GM23338 (cell line): ENCODE measurements at regions not wholly inside any gene's neighbourhood (a gene's known extent, or its start where the extent isn't known, plus 50 kb on each side); places are given as distances from the start of the nearest gene placed in this dataset.

Experiments used
- ATAC-seq: fragments of 200-7000 bp; cut with Tn5 transposase; 3 replicates; pipeline ENCODE4 v1.9.1; 2020
- DNase-seq: peaks from one replicate; pipeline ENCODE4 v3.0.0-alpha.2; 2015; ENCODE audit warnings: low spot score
- H2AFZ ChIP-seq: fragments of 200-600 bp; sonication (generic); 2 replicates; pipeline ENCODE4 v1.8.0; 2016; ENCODE audit warnings: antibody characterized with exemption, mild to moderate bottlenecking, moderate library complexity
- H3F3A ChIP-seq: fragments of 200-600 bp; sonication (generic); replicated peaks from 2 replicates; pipeline ENCODE4 v1.8.0; 2017; ENCODE audit warnings: antibody characterized with exemption, mixed run types, low read depth
- H3K27ac ChIP-seq: fragments of 200-600 bp; sonication (generic); 2 replicates; pipeline ENCODE4 v1.6.1; 2016; ENCODE audit warnings: low read depth
- H3K27me3 ChIP-seq: fragments of 200-600 bp; sonication (generic); 2 replicates; pipeline ENCODE4 v1.8.0; 2016; ENCODE audit warnings: mild to moderate bottlenecking, mixed run types, moderate library complexity; ENCODE audit not compliant: insufficient read depth
- H3K36me3 ChIP-seq: fragments of 200-600 bp; sonication (generic); 2 replicates; pipeline ENCODE4 v1.8.0; 2016; ENCODE audit warnings: mild to moderate bottlenecking; ENCODE audit not compliant: insufficient read depth
- H3K4me1 ChIP-seq: fragments of 200-600 bp; sonication (generic); 2 replicates; pipeline ENCODE4 v1.8.0; 2016; ENCODE audit warnings: mild to moderate bottlenecking, moderate library complexity; ENCODE audit not compliant: insufficient read depth
- H3K4me2 ChIP-seq: fragments of 200-600 bp; sonication (generic); 2 replicates; pipeline ENCODE4 v1.7.1; 2017; ENCODE audit warnings: mixed run types
- H3K4me3 ChIP-seq: fragments of 200-600 bp; sonication (generic); 2 replicates; pipeline ENCODE4 v1.6.1; 2016; ENCODE audit warnings: mixed run types
- H3K79me2 ChIP-seq: fragments of 200-600 bp; sonication (generic); replicated peaks from 2 replicates; pipeline ENCODE4 v1.8.0; 2017; ENCODE audit warnings: mild to moderate bottlenecking; ENCODE audit not compliant: insufficient read depth
- H3K9me2 ChIP-seq: fragments of 200-600 bp; sonication (generic); 2 replicates; pipeline ENCODE4 v1.8.0; 2017; ENCODE audit not compliant: insufficient read depth
- H4K20me1 ChIP-seq: fragments of 200-600 bp; sonication (generic); replicated peaks from 2 replicates; pipeline ENCODE4 v1.8.0; 2017; ENCODE audit warnings: mild to moderate bottlenecking; ENCODE audit not compliant: insufficient read depth
- H3K27ac Mint-ChIP-seq: 2 replicates; pipeline ENCODE4 v1.8.0; 2020; ENCODE audit warnings: inconsistent platforms, mild to moderate bottlenecking, moderate library complexity, mixed read lengths
- H3K27me3 Mint-ChIP-seq: 3 replicates; pipeline ENCODE4 v1.8.0; 2022; ENCODE audit warnings: low read depth, mild to moderate bottlenecking, moderate library complexity, mixed read lengths, inconsistent platforms; ENCODE audit not compliant: insufficient read depth, poor library complexity
- H3K36me3 Mint-ChIP-seq: 3 replicates; pipeline ENCODE4 v1.8.0; 2021; ENCODE audit warnings: low read depth, mild to moderate bottlenecking, inconsistent platforms, moderate library complexity, mixed read lengths
- H3K4me1 Mint-ChIP-seq: 3 replicates; pipeline ENCODE4 v1.8.0; 2020; ENCODE audit warnings: mild to moderate bottlenecking, inconsistent platforms, mixed read lengths
- H3K4me3 Mint-ChIP-seq: 3 replicates; pipeline ENCODE4 v1.8.0; 2021; ENCODE audit warnings: moderate library complexity, mild to moderate bottlenecking, inconsistent platforms, mixed read lengths
- H3K9me3 Mint-ChIP-seq: 3 replicates; pipeline ENCODE4 v1.8.0; 2020; ENCODE audit warnings: moderate library complexity, mild to moderate bottlenecking, inconsistent platforms, mixed read lengths
- CREB1 ChIP-seq: fragments of 250-450 bp; sonication (Bioruptor Pico); IDR thresholded peaks from 2 replicates; pipeline ENCODE4 v1.5.0; 2020; ENCODE audit warnings: low read depth, mild to moderate bottlenecking, moderate library complexity
- EZH2 ChIP-seq: fragments of 200-600 bp; sonication (generic); IDR thresholded peaks from one replicate; pipeline ENCODE4 v1.8.0; 2017; ENCODE audit warnings: antibody characterized with exemption, mild to moderate bottlenecking, low read depth; ENCODE audit not compliant: unreplicated experiment
- EZH2phosphoT487 ChIP-seq: fragments of 200-600 bp; sonication (generic); IDR thresholded peaks from one replicate; pipeline ENCODE4 v1.8.1; 2018; ENCODE audit warnings: antibody characterized with exemption; ENCODE audit not compliant: unreplicated experiment
- JUNB ChIP-seq: IDR thresholded peaks from one replicate; pipeline ENCODE4 v1.6.1; 2016; ENCODE audit warnings: antibody characterized with exemption; ENCODE audit not compliant: unreplicated experiment
- POLR2AphosphoS5 ChIP-seq: IDR thresholded peaks from 2 replicates; pipeline ENCODE4 v1.6.1; 2016; ENCODE audit warnings: antibody characterized with exemption, low read depth
- REST ChIP-seq: IDR thresholded peaks from one replicate; pipeline ENCODE4 v1.6.1; 2018; ENCODE audit warnings: antibody characterized with exemption; ENCODE audit not compliant: unreplicated experiment
- STAT1 ChIP-seq: IDR thresholded peaks from one replicate; pipeline ENCODE4 v1.6.1; 2016; ENCODE audit warnings: antibody characterized with exemption; ENCODE audit not compliant: unreplicated experiment
- ZNF462 ChIP-seq: fragments of 250-450 bp; sonication (Bioruptor Pico); IDR thresholded peaks from 2 replicates; pipeline ENCODE4 v1.5.0; 2020; ENCODE audit warnings: mild to moderate bottlenecking, moderate library complexity

GRCh38 chr6:148212366-148212765 lies 130.3 kb upstream of the SASH1 start:
- DNase-seq (no peak), ATAC-seq (no peak)
- TF ChIP-seq STAT1 = no peak
- no peak overlapping the region for H3K27ac Mint-ChIP-seq
- H3K27me3 ChIP-seq = no peaks in the 10 kb centered on the region
- H3F3A ChIP-seq = no peaks in the 10 kb centered on the region
- no peaks in the 10 kb centered on the region for H3K36me3 Mint-ChIP-seq
- no peak overlapping the region for H3K4me3 ChIP-seq
- no peaks in the 10 kb centered on the region for H4K20me1 ChIP-seq
- no peak overlapping the region; the same call in 1 of the 2 replicates for H2AFZ ChIP-seq
- no peak overlapping the region for H3K4me3 Mint-ChIP-seq
- H3K9me3 Mint-ChIP-seq = no peaks in the 10 kb centered on the region
- H3K36me3 ChIP-seq = no peaks in the 10 kb centered on the region
- H3K4me2 ChIP-seq = no peak overlapping the region
- H3K27me3 Mint-ChIP-seq = no peaks in the 10 kb centered on the region
- no peaks in the 10 kb centered on the region for H3K4me1 ChIP-seq
- no peaks in the 10 kb centered on the region for H3K9me2 ChIP-seq
- no peak overlapping the region for H3K27ac ChIP-seq
- no peaks in the 10 kb centered on the region for H3K79me2 ChIP-seq
- H3K4me1 Mint-ChIP-seq = no peaks in the 10 kb centered on the region; the same call in 2 of the 3 replicates

DNA sequence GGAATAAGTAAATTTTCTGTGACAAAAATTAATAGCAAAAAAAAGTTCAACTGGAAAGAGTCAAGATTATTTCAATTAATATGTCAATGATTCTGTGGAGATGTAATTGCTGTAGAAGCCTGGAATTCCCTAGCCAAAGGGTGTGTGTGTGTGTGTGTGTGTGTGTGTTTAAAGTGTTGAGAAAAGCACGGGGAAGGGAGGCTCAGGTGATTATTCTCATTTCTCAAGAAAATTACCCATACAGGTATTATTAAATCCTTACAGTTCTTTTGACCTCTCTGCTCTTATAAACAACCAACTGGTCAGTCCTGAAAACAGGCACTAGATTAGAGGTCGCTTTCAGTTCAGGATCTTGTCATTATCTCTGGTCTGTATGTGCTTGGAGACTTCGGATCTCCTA lies 129.3 kb upstream of the SASH1 start:
- H3K9me3 Mint-ChIP-seq = no peaks in the 10 kb centered on the region
- no peak overlapping the region for H3K27ac Mint-ChIP-seq
- TF ChIP-seq POLR2AphosphoS5 (no peak), CREB1 (CRISPR knock-in tag) (no peak)
- H3K27me3 Mint-ChIP-seq = no peaks in the 10 kb centered on the region
- no peak overlapping the region for H3K4me2 ChIP-seq
- no peak overlapping the region for H2AFZ ChIP-seq
- no peaks in the 10 kb centered on the region for H4K20me1 ChIP-seq
- no peaks in the 10 kb centered on the region for H3K9me2 ChIP-seq
- no peaks in the 10 kb centered on the region for H3K27me3 ChIP-seq
- ATAC-seq = no peak
- DNase-seq = no peak
- 0 out of 2 replicates have a peak, but pooled peaks cover 5% of the 10 kb centered on the region for H3K4me1 ChIP-seq
- H3K4me1 Mint-ChIP-seq = peaks cover 3% of the 10 kb centered on the region; the same call in 2 of the 3 replicates
- H3K79me2 ChIP-seq = no peaks in the 10 kb centered on the region
- H3K4me3 ChIP-seq = no peak overlapping the region
- H3F3A ChIP-seq = no peaks in the 10 kb centered on the region
- H3K4me3 Mint-ChIP-seq = no peak overlapping the region
- H3K27ac ChIP-seq = no peak overlapping the region
- no peaks in the 10 kb centered on the region for H3K36me3 Mint-ChIP-seq
- H3K36me3 ChIP-seq = no peaks in the 10 kb centered on the region

DNA sequence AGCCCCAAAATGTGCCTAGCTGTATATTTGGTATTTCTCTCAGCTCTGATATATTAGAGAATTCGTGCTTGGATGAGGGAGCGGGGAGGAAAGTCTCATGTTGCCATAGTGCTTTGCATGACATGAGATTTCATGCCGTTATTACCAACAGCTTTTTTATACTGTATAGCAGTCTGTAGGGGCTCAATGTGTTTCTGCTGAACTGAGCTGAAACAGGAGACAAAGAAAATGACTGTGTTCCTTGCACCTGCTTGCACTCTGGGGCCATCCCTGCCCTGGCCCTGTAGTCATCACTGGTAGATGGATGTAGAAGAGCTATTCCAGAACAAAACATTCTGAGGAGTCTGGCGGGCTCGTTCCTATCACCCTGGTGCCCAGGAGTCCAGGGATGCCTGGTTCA lies 128.0 kb upstream of the SASH1 start:
- no peak for ATAC-seq
- H3K4me3 Mint-ChIP-seq = no peak overlapping the region
- H3K27me3 Mint-ChIP-seq = peaks cover 2% of the 10 kb centered on the region
- TF ChIP-seq EZH2 (no peak), REST (no peak), STAT1 (no peak), JUNB (no peak), ZNF462 (no peak), CREB1 (CRISPR knock-in tag) (no peak), EZH2phosphoT487 (no peak)

More for the DNA sequence above, 128.0 kb upstream of the SASH1 start:
- Histone ChIP-seq H3K36me3 (no peaks in the 10 kb centered on the region), H3K27ac (no peak overlapping the region), H2AFZ (no peak overlapping the region; the same call in 1 of the 2 replicates), H3K4me3 (no peak overlapping the region), H3K4me2 (no peak overlapping the region), H3F3A (no peaks in the 10 kb centered on the region), H3K4me1 (0 out of 2 replicates have a peak, but pooled peaks cover 5% of the 10 kb centered on the region), H3K27me3 (no peaks in the 10 kb centered on the region), H3K9me2 (no peaks in the 10 kb centered on the region), H3K79me2 (no peaks in the 10 kb centered on the region), H4K20me1 (no peaks in the 10 kb centered on the region)
- no peaks in the 10 kb centered on the region for H3K9me3 Mint-ChIP-seq
- DNase-seq = no peak
- H3K4me1 Mint-ChIP-seq = peaks cover 3% of the 10 kb centered on the region; the same call in 2 of the 3 replicates
- no peaks in the 10 kb centered on the region for H3K36me3 Mint-ChIP-seq
- no peak overlapping the region for H3K27ac Mint-ChIP-seq
